PC-3 (cell line): ENCODE measurements at regions not wholly inside any gene's neighbourhood (a gene's known extent, or its start where the extent isn't known, plus 50 kb on each side); places are given as distances from the start of the nearest gene placed in this dataset.

Experiments
- CTCF ChIP-seq: fragments of 300-600 bp; sonication (generic); conservative IDR thresholded peaks from 2 replicates; pipeline ENCODE4 v1.5.1; 2017; ENCODE audit warnings: antibody characterized with exemption, low read depth, mild to moderate bottlenecking, low read length
- EZH2 ChIP-seq: fragments of 300-600 bp; sonication (generic); IDR thresholded peaks from one replicate; pipeline ENCODE4 v1.6.1; 2017; ENCODE audit warnings: antibody characterized with exemption, mild to moderate bottlenecking, low read length; ENCODE audit not compliant: unreplicated experiment
- EZH2phosphoT487 ChIP-seq: fragments of 300-600 bp; sonication (generic); IDR thresholded peaks from 2 replicates; pipeline ENCODE4 v1.6.1; 2018; ENCODE audit warnings: mild to moderate bottlenecking, antibody characterized with exemption, low read length, borderline replicate concordance

- TF ChIP-seq EZH2 (no peak), CTCF (no peak), EZH2phosphoT487 (no peak)
Observed at GRCh38 chr10:53107711-53108110, 335.1 kb upstream of the MBL2 start.
